ENCODE measurements at regions not wholly inside any gene's neighbourhood (a gene's known extent, or its start where the extent isn't known, plus 50 kb on each side); places are given as distances from the start of the nearest gene placed in this dataset.

DNA sequence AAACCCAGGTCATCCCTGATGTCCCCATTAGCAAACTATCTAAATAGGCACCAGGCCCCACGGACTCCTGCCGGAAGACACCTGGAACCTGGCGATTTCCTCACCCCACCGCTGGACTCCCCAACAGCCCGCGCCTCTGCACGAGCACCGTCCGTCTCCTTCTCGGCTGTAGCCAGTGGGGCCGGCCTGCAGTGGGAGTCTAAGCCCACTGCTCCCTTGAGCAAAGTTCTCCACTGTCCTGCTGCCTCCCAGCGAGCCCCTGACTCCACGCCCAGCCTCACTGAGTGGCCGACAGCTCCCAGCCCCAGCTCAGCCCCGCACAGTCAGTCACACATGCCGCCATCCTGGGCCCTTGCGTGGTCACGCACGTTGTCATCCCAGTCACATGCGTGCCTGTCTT lies 211.3 kb upstream of the PPP2R2D start:
- TF ChIP-seq, protein P1, sequence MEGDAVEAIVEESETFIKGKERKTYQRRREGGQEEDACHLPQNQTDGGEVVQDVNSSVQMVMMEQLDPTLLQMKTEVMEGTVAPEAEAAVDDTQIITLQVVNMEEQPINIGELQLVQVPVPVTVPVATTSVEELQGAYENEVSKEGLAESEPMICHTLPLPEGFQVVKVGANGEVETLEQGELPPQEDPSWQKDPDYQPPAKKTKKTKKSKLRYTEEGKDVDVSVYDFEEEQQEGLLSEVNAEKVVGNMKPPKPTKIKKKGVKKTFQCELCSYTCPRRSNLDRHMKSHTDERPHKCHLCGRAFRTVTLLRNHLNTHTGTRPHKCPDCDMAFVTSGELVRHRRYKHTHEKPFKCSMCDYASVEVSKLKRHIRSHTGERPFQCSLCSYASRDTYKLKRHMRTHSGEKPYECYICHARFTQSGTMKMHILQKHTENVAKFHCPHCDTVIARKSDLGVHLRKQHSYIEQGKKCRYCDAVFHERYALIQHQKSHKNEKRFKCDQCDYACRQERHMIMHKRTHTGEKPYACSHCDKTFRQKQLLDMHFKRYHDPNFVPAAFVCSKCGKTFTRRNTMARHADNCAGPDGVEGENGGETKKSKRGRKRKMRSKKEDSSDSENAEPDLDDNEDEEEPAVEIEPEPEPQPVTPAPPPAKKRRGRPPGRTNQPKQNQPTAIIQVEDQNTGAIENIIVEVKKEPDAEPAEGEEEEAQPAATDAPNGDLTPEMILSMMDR (IDR thresholded peaks at IDR 0.05) = no peak

DNA sequence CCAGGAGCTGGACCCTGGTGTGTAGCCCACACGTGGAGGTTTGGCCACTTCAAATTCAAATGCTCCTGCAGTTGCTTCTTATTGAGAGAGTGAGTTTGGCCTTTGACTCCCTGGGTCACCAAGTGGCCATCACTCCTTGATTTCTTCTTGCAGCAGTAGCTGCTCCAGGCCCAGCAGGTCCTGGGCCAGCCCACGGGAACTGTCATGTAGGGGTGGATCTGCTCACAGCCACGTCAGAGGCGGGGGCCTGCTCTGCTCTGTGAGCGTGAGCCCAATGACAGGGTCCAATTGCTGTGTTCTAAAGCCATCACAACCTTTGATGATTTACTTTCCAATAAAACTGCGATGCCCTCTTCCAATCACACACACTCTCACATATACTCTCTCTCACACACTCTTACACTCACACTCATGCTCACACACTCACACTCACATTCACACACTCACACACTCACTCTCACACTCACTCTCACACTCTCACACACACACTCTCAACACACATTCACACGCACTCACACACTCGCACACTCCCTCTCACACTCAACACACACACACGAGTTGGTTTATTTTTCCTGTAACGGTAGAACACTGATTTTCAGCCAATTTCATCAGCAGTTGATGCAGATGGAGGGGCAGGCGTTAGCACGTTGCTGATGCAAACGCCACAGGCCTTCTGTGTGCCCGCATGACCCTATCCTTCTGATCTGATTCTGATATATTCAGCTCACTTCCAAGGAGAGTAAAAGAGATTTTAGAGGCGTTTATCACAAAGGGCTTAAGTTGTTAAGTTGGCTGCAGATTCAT lies 210.7 kb upstream of the PPP2R2D start:
- TF ChIP-seq, protein P1 (IDR thresholded peaks at IDR 0.05) = no peak

DNA sequence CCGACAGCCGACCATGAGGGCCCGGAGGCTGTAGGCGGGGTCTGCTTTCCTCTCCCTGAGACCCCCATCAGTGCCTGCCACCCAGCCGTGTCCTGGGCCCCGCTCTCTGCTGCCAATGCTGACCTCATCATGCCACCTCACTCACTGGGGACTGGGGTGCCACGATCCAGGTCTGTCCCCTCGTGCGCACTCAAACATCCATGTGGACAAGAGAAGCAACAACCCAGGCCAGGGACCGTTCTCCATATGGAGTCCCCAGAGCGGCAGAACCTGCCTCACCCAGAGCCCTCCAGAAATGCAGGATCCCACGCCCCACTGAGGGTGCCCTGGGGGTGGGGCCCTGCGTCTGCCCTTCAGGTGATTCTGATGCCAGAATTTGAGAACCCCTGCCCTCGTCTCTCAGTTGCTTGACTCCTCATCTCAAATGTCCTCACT lies 210.0 kb upstream of the PPP2R2D start:
- TF ChIP-seq, protein P1 (IDR thresholded peaks at IDR 0.05) = no peak

DNA sequence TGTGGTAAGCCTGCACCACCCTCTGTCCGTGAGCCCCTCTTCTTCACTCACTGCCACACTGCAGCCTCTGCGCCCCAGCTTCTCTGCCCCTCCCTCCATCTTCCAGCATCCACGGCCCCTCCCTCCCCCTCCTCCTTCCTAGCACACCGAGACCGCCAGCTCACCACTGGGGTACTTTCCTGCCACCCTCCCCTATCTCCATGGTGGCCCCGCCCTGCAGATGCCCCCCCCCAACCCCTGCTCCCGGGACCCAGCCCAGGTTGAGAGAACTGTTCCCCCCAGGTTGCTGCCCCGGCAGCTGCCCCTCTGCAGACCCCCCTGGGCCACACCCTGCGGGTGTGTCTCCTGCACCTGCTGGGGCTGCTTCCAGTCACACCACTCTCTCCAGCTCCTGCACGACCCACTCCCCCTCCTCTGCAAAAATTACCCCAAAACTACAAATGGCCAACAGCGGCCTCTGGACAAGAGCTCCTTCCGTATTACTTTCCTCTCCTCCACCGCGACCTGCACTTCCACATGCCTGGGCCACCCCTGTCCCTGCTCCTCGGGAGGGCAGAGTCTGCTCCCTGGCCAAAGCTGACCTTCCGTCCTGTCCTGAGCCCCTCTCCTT lies 209.2 kb upstream of the PPP2R2D start:
- TF ChIP-seq, protein P1 (IDR thresholded peaks at IDR 0.05) = no peak

DNA sequence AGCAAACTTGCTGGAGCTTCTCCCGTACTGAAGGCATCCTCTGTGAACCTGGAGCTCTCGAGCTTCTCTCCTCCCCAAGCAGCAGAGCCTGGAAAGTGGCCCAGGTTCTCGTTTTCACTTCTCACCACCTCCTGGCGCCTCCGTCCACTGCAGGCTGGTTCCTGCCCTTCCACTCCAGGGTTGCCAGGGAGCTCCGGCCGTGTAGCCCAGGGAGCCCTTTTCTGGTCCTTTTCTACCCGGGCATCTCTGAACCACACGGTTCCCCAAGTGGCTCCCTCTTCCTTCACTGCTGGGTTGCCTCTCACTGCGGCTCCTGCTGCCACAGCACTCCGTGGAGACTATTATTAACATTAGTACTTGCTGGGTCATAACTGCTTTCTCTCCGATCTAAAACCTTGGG lies 208.6 kb upstream of the PPP2R2D start:
- TF ChIP-seq, protein P1 (IDR thresholded peaks at IDR 0.05) = no peak

DNA sequence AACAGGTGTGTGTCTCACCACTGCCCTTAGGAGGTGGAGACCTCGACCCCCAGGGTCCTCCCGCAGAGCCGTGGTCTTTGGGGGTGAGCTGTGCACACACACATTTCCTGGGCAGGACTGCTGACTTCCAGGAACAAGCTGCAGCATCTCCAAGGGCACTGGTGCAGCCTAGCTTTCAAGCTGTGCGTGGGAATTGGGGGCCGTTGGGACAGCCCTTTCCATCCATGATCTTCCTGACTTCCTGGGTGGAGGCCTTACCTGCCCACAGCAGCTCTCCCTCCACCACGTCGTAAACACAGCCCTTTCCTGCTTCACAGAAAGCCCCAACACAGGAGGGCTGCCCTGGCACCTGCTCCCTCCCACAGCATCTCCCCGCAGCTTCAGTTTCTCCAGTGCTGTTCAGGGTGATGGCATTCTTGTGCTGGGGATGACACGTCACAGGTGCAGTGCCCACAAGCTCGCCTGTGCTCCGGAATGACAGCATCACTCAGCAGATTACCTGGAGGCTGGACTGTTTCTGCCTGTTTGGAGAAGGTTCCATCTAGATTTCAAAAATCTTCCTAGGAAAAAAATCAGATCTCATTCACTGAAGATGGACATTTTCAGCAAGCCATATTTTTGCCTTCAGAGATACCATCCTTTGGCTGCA lies 208.0 kb upstream of the PPP2R2D start:
- TF ChIP-seq, protein P1 (IDR thresholded peaks at IDR 0.05) = no peak

DNA sequence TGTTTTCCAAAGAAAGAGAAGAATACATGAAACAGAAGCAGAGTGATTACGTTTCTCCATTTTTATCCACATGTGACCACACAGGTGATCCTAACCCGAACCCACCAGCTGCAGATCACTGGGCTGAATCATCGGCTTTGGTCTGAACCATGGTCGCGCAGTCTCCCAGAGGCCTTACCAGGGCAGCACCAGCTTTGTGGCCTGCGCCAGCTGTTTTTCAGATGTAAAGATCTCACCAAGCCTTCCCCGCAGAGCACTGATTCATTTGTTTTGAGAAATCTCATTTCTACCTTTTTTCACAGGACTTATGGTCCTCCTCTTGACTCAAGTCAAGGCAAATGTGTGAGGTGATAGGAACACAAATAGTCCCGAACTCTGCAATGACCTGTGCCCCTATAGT lies 207.0 kb upstream of the PPP2R2D start:
- TF ChIP-seq, protein P1 (IDR thresholded peaks at IDR 0.05) = no peak

Measured in LNCAP (cell line).